ENCODE measurements at regions not wholly inside any gene's neighbourhood (a gene's known extent, or its start where the extent isn't known, plus 50 kb on each side); places are given as distances from the start of the nearest gene placed in this dataset.
"Not testable (repeated sequence)": the region's sequence is repeated elsewhere in the genome, so short reads cannot be mapped to it uniquely, and the experiment has no call there.

GRCh38 chr14:76289276-76289675 lies 86.7 kb upstream of the ESRRB start:
- ATAC-seq (ENCODE audit: low FRiP score) (no peak), DNase-seq (ENCODE audit: low spot score) (no peak)
- no peak for TF ChIP-seq CTCF (IDR thresholded peaks at IDR 0.05)

GRCh38 chr14:76292561-76292960 lies 83.4 kb upstream of the ESRRB start:
- no peak for ATAC-seq (ENCODE audit: low FRiP score)
- TF ChIP-seq CTCF (IDR thresholded peaks at IDR 0.05): no peak
- DNase-seq (ENCODE audit: low spot score): no peak

- DNase-seq (ENCODE audit: low spot score) (no peak), ATAC-seq (ENCODE audit: low FRiP score) (no peak)
These were observed 82.7 kb upstream of the ESRRB start for GRCh38 chr14:76293221-76293620.

GRCh38 chr14:76293923-76294322 lies 82.0 kb upstream of the ESRRB start:
- no peak for DNase-seq (ENCODE audit: low spot score)
- TF ChIP-seq CTCF (IDR thresholded peaks at IDR 0.05): no peak
- no peak for ATAC-seq (ENCODE audit: low FRiP score)

More at GRCh38 chr14:76293221-76293620, 82.7 kb upstream of the ESRRB start:
- no peak for TF ChIP-seq CTCF (IDR thresholded peaks at IDR 0.05)

- TF ChIP-seq CTCF (IDR thresholded peaks at IDR 0.05): no peak
- DNase-seq (ENCODE audit: low spot score) (no peak), ATAC-seq (ENCODE audit: low FRiP score) (no peak)
These were observed 81.1 kb upstream of the ESRRB start for GRCh38 chr14:76294876-76295275.

- no peak for TF ChIP-seq CTCF (IDR thresholded peaks at IDR 0.05)
- DNase-seq (ENCODE audit: low spot score): no peak
- ATAC-seq (ENCODE audit: low FRiP score): no peak
These were observed 77.0 kb upstream of the ESRRB start for GRCh38 chr14:76298896-76299295.

GRCh38 chr14:76303188-76303587 lies 72.7 kb upstream of the ESRRB start:
- ATAC-seq (ENCODE audit: low FRiP score); DNase-seq (ENCODE audit: low spot score): not testable (repeated sequence)

Data from omental fat pad (tissue), 3 donors.